H1 (cell line): ENCODE measurements at regions not wholly inside any gene's neighbourhood (a gene's known extent, or its start where the extent isn't known, plus 50 kb on each side); places are given as distances from the start of the nearest gene placed in this dataset.

Experiments
- CTCF ChIA-PET: fragments of 300-600 bp; sonication (Branson Sonifier 250); formaldehyde crosslinking; loops from one replicate; lab custom pipeline; 2021; ENCODE audit not compliant: partially characterized antibody; lab: Charles Lee
- POLR2A ChIA-PET: fragments of 300-600 bp; sonication (Branson Sonifier 250); formaldehyde crosslinking; loops from one replicate; lab custom pipeline; 2021; ENCODE audit warnings: inconsistent platforms; ENCODE audit not compliant: partially characterized antibody; lab: Charles Lee
- DNase-seq, 2 experiments: peaks; one replicate each; pipeline versions ENCODE4 v3.0.0 to v3.0.0-alpha.2; 2010 to 2022; ENCODE audit warnings: low spot score in 2 of 2, low read depth in 1 of 2, mixed read lengths in 1 of 2
- FAIRE-seq: peaks from 2 replicates; lab custom pipeline; 2011; peaks lifted over from hg19 to GRCh38; lab: Jason Lieb, UNC
- H2AFZ ChIP-seq: 2 replicates; pipeline ENCODE4 v1.8.1; 2012; ENCODE audit warnings: low read length, inconsistent platforms
- H2AK5ac ChIP-seq: 2 replicates; pipeline ENCODE4 v1.6.1; 2013; ENCODE audit warnings: low read depth, low read length
- H2BK120ac ChIP-seq: replicated peaks from 2 replicates; pipeline ENCODE3; 2013; ENCODE audit warnings: low read depth, low read length, inconsistent platforms
- H2BK12ac ChIP-seq: 2 replicates; pipeline ENCODE4 v1.6.1; 2013; ENCODE audit warnings: low read depth, low read length
- H2BK15ac ChIP-seq: 2 replicates; pipeline ENCODE4 v1.6.1; 2013; ENCODE audit warnings: low read length
- H2BK20ac ChIP-seq: 2 replicates; pipeline ENCODE4 v1.6.1; 2013; ENCODE audit warnings: low read length
- H2BK5ac ChIP-seq: 2 replicates; pipeline ENCODE4 v1.6.1; 2013; ENCODE audit warnings: low read depth, low read length
- H3K14ac ChIP-seq: 2 replicates; pipeline ENCODE4 v1.6.1; 2013; ENCODE audit warnings: inconsistent platforms; ENCODE audit not compliant: insufficient read length
- H3K18ac ChIP-seq: 2 replicates; pipeline ENCODE4 v1.6.1; 2013; ENCODE audit warnings: low read length; ENCODE audit errors: extremely low read depth
- H3K23ac ChIP-seq: 2 replicates; pipeline ENCODE4 v1.6.1; 2013; ENCODE audit warnings: inconsistent platforms; ENCODE audit not compliant: insufficient read length
- H3K23me2 ChIP-seq: 2 replicates; pipeline ENCODE4 v1.6.1; 2013; ENCODE audit warnings: low read depth, low read length
- H3K27ac ChIP-seq: 2 replicates; pipeline ENCODE4 v1.6.1; 2011; ENCODE audit warnings: low read depth, low read length, inconsistent platforms
- H3K27me3 ChIP-seq, 4 experiments: replicated peaks in 1 of 4; 1 replicate in 1 of 4; 2 replicates in 3 of 4; pipeline versions ENCODE4 v1.6.1 to v1.8.1; 2011 to 2013; ENCODE audit warnings: low read length in 3 of 4, mild to moderate bottlenecking in 3 of 4, inconsistent platforms in 2 of 4, mixed read lengths in 2 of 4, moderate library complexity in 1 of 4; ENCODE audit not compliant: control insufficient read depth in 3 of 4, insufficient read depth in 3 of 4; ENCODE audit errors: extremely low read depth in 1 of 4
- H3K36me3 ChIP-seq, 4 experiments: 2 replicates each; pipeline versions ENCODE4 v1.6.1 to v1.8.1; 2011 to 2013; ENCODE audit warnings: mild to moderate bottlenecking in 4 of 4, low read length in 3 of 4, moderate library complexity in 2 of 4, control low read depth in 1 of 4, inconsistent platforms in 1 of 4; ENCODE audit not compliant: insufficient read depth in 4 of 4, control insufficient read depth in 2 of 4
- H3K4ac ChIP-seq: replicated peaks from 2 replicates; pipeline ENCODE3; 2013; ENCODE audit warnings: low read length, low read depth, mixed read lengths, inconsistent platforms; ENCODE audit not compliant: insufficient read length
- H3K4me1 ChIP-seq, 4 experiments: replicated peaks in 1 of 4; 1 replicate in 1 of 4; 2 replicates in 3 of 4; pipeline versions ENCODE4 v1.6.1 to v1.8.1; 2011 to 2013; ENCODE audit warnings: low read length in 3 of 4, inconsistent platforms in 2 of 4, mixed read lengths in 1 of 4; ENCODE audit not compliant: insufficient read depth in 4 of 4, control insufficient read depth in 3 of 4
- H3K4me2 ChIP-seq, 2 experiments: 2 replicates each; pipeline versions ENCODE4 v1.6.1 to v1.8.1; 2011 to 2013; ENCODE audit warnings: low read depth in 2 of 2, low read length in 2 of 2, control low read depth in 1 of 2, inconsistent platforms in 1 of 2, mild to moderate bottlenecking in 1 of 2; ENCODE audit not compliant: insufficient read depth in 1 of 2
- H3K4me3 ChIP-seq, 4 experiments: fragments of 200-600, 300-600 bp in 1 of 4; sonication (generic), shearing (Covaris generic), sonication (Bioruptor Twin) in 1 of 4; 2 replicates each; pipeline versions ENCODE4 v1.5.1 to v1.8.1; 2011 to 2016; ENCODE audit warnings: low read length in 4 of 4, low read depth in 3 of 4, control low read depth in 2 of 4, inconsistent platforms in 2 of 4, mild to moderate bottlenecking in 2 of 4, mixed read lengths in 1 of 4, moderate library complexity in 1 of 4; ENCODE audit not compliant: insufficient read depth in 2 of 4; ENCODE audit errors: extremely low read depth in 1 of 4
- H3K56ac ChIP-seq: replicated peaks from 2 replicates; pipeline ENCODE3; 2013; ENCODE audit warnings: low read depth, mild to moderate bottlenecking, mixed read lengths, low read length, inconsistent platforms; ENCODE audit not compliant: insufficient read length
- H3K79me1 ChIP-seq: 2 replicates; pipeline ENCODE4 v1.6.1; 2013; ENCODE audit warnings: low read depth, low read length, control low read depth
- H3K79me2 ChIP-seq, 2 experiments: 2 replicates each; pipeline versions ENCODE4 v1.6.1 to v1.8.1; 2012 to 2013; ENCODE audit warnings: low read length in 2 of 2, mild to moderate bottlenecking in 2 of 2, inconsistent platforms in 1 of 2; ENCODE audit not compliant: insufficient read depth in 2 of 2, control insufficient read depth in 1 of 2
- H3K9ac ChIP-seq, 4 experiments: replicated peaks in 1 of 4; 1 replicate in 1 of 4; 2 replicates in 3 of 4; pipeline versions ENCODE4 v1.6.1 to v1.8.1; 2011 to 2013; ENCODE audit warnings: low read depth in 3 of 4, low read length in 3 of 4, control low read depth in 2 of 4, mild to moderate bottlenecking in 2 of 4, moderate library complexity in 2 of 4, inconsistent platforms in 1 of 4; ENCODE audit errors: extremely low read depth in 1 of 4
- H3K9me3 ChIP-seq, 2 experiments: 2 replicates each; pipeline versions ENCODE4 v1.6.1 to v1.8.1; 2012 to 2013; ENCODE audit warnings: mild to moderate bottlenecking in 2 of 2, moderate library complexity in 2 of 2, control low read depth in 1 of 2, inconsistent platforms in 1 of 2, low read depth in 1 of 2, low read length in 1 of 2, mixed read lengths in 1 of 2; ENCODE audit not compliant: insufficient read depth in 2 of 2
- H4K20me1 ChIP-seq, 2 experiments: replicated peaks in 1 of 2; 2 replicates each; pipeline versions ENCODE3 to v1.8.1; 2011 to 2013; ENCODE audit warnings: inconsistent platforms in 2 of 2, low read length in 2 of 2, mild to moderate bottlenecking in 1 of 2; ENCODE audit not compliant: insufficient read depth in 2 of 2, control insufficient read depth in 1 of 2
- H4K5ac ChIP-seq: 2 replicates; pipeline ENCODE4 v1.6.1; 2013; ENCODE audit warnings: low read length, low read depth, mixed read lengths, inconsistent platforms; ENCODE audit not compliant: insufficient read length
- H4K8ac ChIP-seq: 2 replicates; pipeline ENCODE4 v1.8.0; 2013; ENCODE audit warnings: mild to moderate bottlenecking, moderate library complexity, low read length, inconsistent platforms; ENCODE audit not compliant: insufficient read depth; ENCODE audit errors: extremely low read depth
- H4K91ac ChIP-seq: replicated peaks from 2 replicates; pipeline ENCODE3; 2013; ENCODE audit warnings: low read length, mixed read lengths, inconsistent platforms; ENCODE audit not compliant: insufficient read length
- GTF2F1 ChIP-seq: IDR thresholded peaks from 2 replicates; pipeline ENCODE4 v1.6.1; 2012; ENCODE audit warnings: low read depth, low read length, improper control_type of control experiment, borderline replicate concordance
- JUN ChIP-seq: IDR thresholded peaks from 2 replicates; pipeline ENCODE4 v1.6.1; 2011; ENCODE audit warnings: low read depth, mild to moderate bottlenecking, improper control_type of control experiment, low read length
- JUND ChIP-seq: IDR thresholded peaks from 2 replicates; pipeline ENCODE4 v1.6.1; 2011; ENCODE audit warnings: mild to moderate bottlenecking, improper control_type of control experiment, low read length
- TAF1 ChIP-seq: IDR thresholded peaks from 2 replicates; pipeline ENCODE4 v1.6.1; 2011; ENCODE audit warnings: mild to moderate bottlenecking, low read depth, low read length

GRCh38 chr3:167094632-167095031, 285.5 kb downstream of the ZBBX start:
- no peak overlapping the region for H2AFZ ChIP-seq
- DNase-seq: no peak
- H3K14ac ChIP-seq: no peak overlapping the region
- no peak overlapping the region for H3K27ac ChIP-seq
- H3K4me1 ChIP-seq: no peaks in the 10 kb centered on the region
- H3K9me3 ChIP-seq: no peaks in the 10 kb centered on the region
- no peaks in the 10 kb centered on the region for H3K36me3 ChIP-seq
- no peak overlapping the region for H2BK5ac ChIP-seq
- H4K20me1 ChIP-seq: no peaks in the 10 kb centered on the region
- H2AK5ac ChIP-seq: no peak overlapping the region
- H3K56ac ChIP-seq: no peak overlapping the region
- H3K23ac ChIP-seq: no peak overlapping the region
- H3K18ac ChIP-seq: no peak overlapping the region
- no peak overlapping the region for H2BK120ac ChIP-seq
- no peak overlapping the region for H3K9ac ChIP-seq
- H4K91ac ChIP-seq: no peak overlapping the region
- no peaks in the 10 kb centered on the region for H3K23me2 ChIP-seq
- TF ChIP-seq TAF1 (no peak), GTF2F1 (no peak), JUND (no peak), JUN (no peak)
- H2BK15ac ChIP-seq: no peak overlapping the region
- no peak overlapping the region for H3K4ac ChIP-seq
- H2BK12ac ChIP-seq: no peak overlapping the region
- H2BK20ac ChIP-seq: no peak overlapping the region
- no peaks in the 10 kb centered on the region for H3K79me1 ChIP-seq
- H4K5ac ChIP-seq: no peak overlapping the region
- H3K27me3 ChIP-seq: no peaks in the 10 kb centered on the region
- no peak overlapping the region for H3K4me2 ChIP-seq
- ChIA-PET POLR2A (no interaction called here), CTCF (interaction anchor here (0.8 kb wide), 1 partner anchor 36 kb away, joined by 3 read pairs; no protein-coding TSS in a partner anchor)
- no peak overlapping the region for H4K8ac ChIP-seq
- H3K4me3 ChIP-seq: no peak overlapping the region
- no peak for FAIRE-seq
- no peaks in the 10 kb centered on the region for H3K79me2 ChIP-seq
